ENCODE measurements at regions not wholly inside any gene's neighbourhood (a gene's known extent, or its start where the extent isn't known, plus 50 kb on each side); places are given as distances from the start of the nearest gene placed in this dataset.
A peak's percentile ranks its signal among the peaks of the same experiment; 100 is the strongest.

GRCh38 chr5:30237189-30237588 is 956.3 kb upstream of the CDH6 start:
- Histone ChIP-seq H2BK20ac (ENCODE audit: low read length) (no peak overlapping the region), H3K9me3 (ENCODE audit: insufficient read depth in 2 of 2, low read depth in 1 of 2, low read length in 1 of 2) (no peaks in the 10 kb centered on the region), H3K36me3 (ENCODE audit: control insufficient read depth in 2 of 4, insufficient read depth in 4 of 4, low read length in 3 of 4) (no peaks in the 10 kb centered on the region), H3K27ac (ENCODE audit: low read depth, low read length) (no peak overlapping the region), H3K23ac (ENCODE audit: insufficient read length) (no peak overlapping the region), H2BK5ac (ENCODE audit: low read depth, low read length) (no peak overlapping the region), H3K27me3 (replicated peaks in 1 of 4; ENCODE audit: control insufficient read depth in 3 of 4, extremely low read depth in 1 of 4, insufficient read depth in 3 of 4, low read length in 3 of 4) (no peaks in the 10 kb centered on the region), H3K79me2 (ENCODE audit: control insufficient read depth in 1 of 2, insufficient read depth in 2 of 2, low read length in 2 of 2) (no peaks in the 10 kb centered on the region), H3K18ac (ENCODE audit: extremely low read depth, low read length) (no peak overlapping the region), H3K79me1 (ENCODE audit: low read depth, low read length) (no peaks in the 10 kb centered on the region), H3K14ac (ENCODE audit: insufficient read length) (no peak overlapping the region), H3K4ac (replicated peaks; ENCODE audit: insufficient read length, low read depth, low read length) (no peak overlapping the region), H4K5ac (ENCODE audit: insufficient read length, low read depth, low read length) (no peak overlapping the region), H3K9ac (replicated peaks in 1 of 4; ENCODE audit: extremely low read depth in 1 of 4, low read depth in 3 of 4, low read length in 3 of 4) (no peak overlapping the region), H3K56ac (replicated peaks; ENCODE audit: insufficient read length, low read depth, low read length) (no peak overlapping the region), H3K23me2 (ENCODE audit: low read depth, low read length) (no peaks in the 10 kb centered on the region), H2BK120ac (replicated peaks; ENCODE audit: low read depth, low read length) (no peak overlapping the region), H2AK5ac (ENCODE audit: low read depth, low read length) (no peak overlapping the region), H2BK15ac (ENCODE audit: low read length) (no peak overlapping the region), H3K4me2 (ENCODE audit: insufficient read depth in 1 of 2, low read depth in 2 of 2, low read length in 2 of 2) (no peak overlapping the region), H4K91ac (replicated peaks; ENCODE audit: insufficient read length, low read length) (no peak overlapping the region), H2AFZ (ENCODE audit: low read length) (0 out of 2 replicates have a peak overlapping the region, but pooled peaks have one; percentile 29), H3K4me3 (ENCODE audit: extremely low read depth in 1 of 4, insufficient read depth in 2 of 4, low read depth in 3 of 4, low read length in 4 of 4) (no peak overlapping the region), H4K20me1 (replicated peaks in 1 of 2; ENCODE audit: control insufficient read depth in 1 of 2, insufficient read depth in 2 of 2, low read length in 2 of 2) (no peaks in the 10 kb centered on the region), H2BK12ac (ENCODE audit: low read depth, low read length) (no peak overlapping the region), H3K4me1 (replicated peaks in 1 of 4; ENCODE audit: control insufficient read depth in 3 of 4, insufficient read depth in 4 of 4, low read length in 3 of 4) (peaks cover 0 to 8% (median 5%) of the 10 kb centered on the region in 4 experiments; a peak in 5 of 7 replicates), H4K8ac (ENCODE audit: extremely low read depth, insufficient read depth, low read length) (no peak overlapping the region)
- DNase-seq (ENCODE audit: low read depth in 1 of 2, low spot score in 2 of 2) (no peak), FAIRE-seq (no peak)
- CTCF ChIA-PET (ENCODE audit: partially characterized antibody) = no interaction called here
- WGBS, 2 experiments (ENCODE audit: extremely low coverage in 1 of 2, insufficient coverage in 1 of 2, insufficient read length in 1 of 2, insufficient replicate concordance in 2 of 2, low coverage in 1 of 2, low lambda C conversion rate in 2 of 2, missing lambda C conversion rate in 1 of 2) = 92% methylated on average over 2 of the region's 2 CpGs; no CpG with 5 or more reads in 1 of the 2 experiments
- TF ChIP-seq EP300 (IDR thresholded peaks at IDR 0.05; ENCODE audit: borderline replicate concordance in 1 of 2, low read depth in 2 of 2, low read length in 2 of 2) = no peak
- no peak for TF ChIP-seq JUN (IDR thresholded peaks at IDR 0.05; ENCODE audit: low read depth, low read length)
- no peak for TF ChIP-seq ATF2 (IDR thresholded peaks at IDR 0.05; ENCODE audit: low read length)
- TF ChIP-seq BCL11A (IDR thresholded peaks at IDR 0.05; ENCODE audit: low read depth in 2 of 2, low read length in 2 of 2) = no peak
- TF ChIP-seq TAF1 (IDR thresholded peaks at IDR 0.05; ENCODE audit: low read depth, low read length) = no peak
- no peak for TF ChIP-seq MAFK (IDR thresholded peaks at IDR 0.05; ENCODE audit: low read depth, low read length)
- no peak for TF ChIP-seq TEAD4 (IDR thresholded peaks at IDR 0.05; ENCODE audit: low read depth, low read length)
- no peak for TF ChIP-seq ASH2L (IDR thresholded peaks at IDR 0.05; ENCODE audit: low read length)
- no peak for TF ChIP-seq TCF12 (IDR thresholded peaks at IDR 0.05; ENCODE audit: low read depth, low read length)
- TF ChIP-seq RBBP5 (IDR thresholded peaks at IDR 0.05; ENCODE audit: borderline replicate concordance, low read depth, low read length) = no peak
- TF ChIP-seq SRF (IDR thresholded peaks at IDR 0.05; ENCODE audit: low read depth, low read length) = no peak
- TF ChIP-seq JUND (IDR thresholded peaks at IDR 0.05; ENCODE audit: low read length) = no peak
- POLR2A ChIA-PET (ENCODE audit: partially characterized antibody) = no interaction called here

Data from H1 (cell line).